Gastroesophageal sphincter (tissue), 3 donors: ENCODE measurements at regions not wholly inside any gene's neighbourhood (a gene's known extent, or its start where the extent isn't known, plus 50 kb on each side); places are given as distances from the start of the nearest gene placed in this dataset.

Experiments used
- CTCF ChIP-seq, 4 experiments: fragments of 200-600 bp in 2 of 4; fragments of 450-650 bp in 2 of 4; sonication (generic) in 1 of 4; IDR thresholded peaks; one replicate each; pipeline ENCODE4 v1.5.1; 2017 to 2019; ENCODE audit warnings: antibody characterized with exemption in 4 of 4, mild to moderate bottlenecking in 2 of 4, moderate library complexity in 2 of 4
- POLR2A ChIP-seq, 2 donors: fragments of 450-650 bp; IDR thresholded peaks; one replicate each; pipeline ENCODE4 v1.6.1; 2017; ENCODE audit warnings: antibody characterized with exemption in 2 of 2, mild to moderate bottlenecking in 2 of 2, moderate library complexity in 1 of 2

DNA sequence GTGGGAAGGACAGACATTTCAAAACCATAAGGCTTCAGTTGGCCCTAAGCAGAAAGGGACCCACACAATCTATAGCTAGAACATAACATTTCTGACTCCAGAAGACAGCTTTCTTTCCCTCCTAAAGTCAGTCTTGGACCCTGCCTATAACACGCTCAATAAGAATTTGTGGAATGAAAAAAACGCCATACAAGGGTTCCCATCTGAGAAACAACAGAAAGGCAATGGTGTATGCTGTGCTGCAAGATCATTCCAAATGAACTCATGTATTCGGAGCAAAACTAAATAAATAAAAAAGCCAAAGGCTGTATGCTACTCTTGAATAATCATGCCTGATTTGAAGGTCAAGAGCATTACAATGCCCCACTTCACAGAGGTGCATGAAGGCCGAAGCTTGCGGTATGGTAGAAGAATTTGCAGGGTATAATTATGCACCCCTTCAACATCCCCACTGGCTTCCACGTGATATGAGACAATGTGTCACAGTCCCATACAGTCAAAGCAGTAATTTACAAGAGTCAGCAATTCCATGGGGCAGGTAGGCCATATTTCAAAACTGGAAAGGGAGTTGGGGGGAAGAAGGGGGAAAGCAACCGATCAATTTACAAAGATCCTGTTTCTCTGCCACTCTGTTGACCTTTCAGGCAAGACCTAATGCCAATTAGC is 61.4 kb upstream of the SLC14A2 start:
- TF ChIP-seq CTCF (IDR thresholded peaks at IDR 0.05) (no peak), POLR2A (IDR thresholded peaks at IDR 0.05) (no peak)
